WTC11 (cell line): ENCODE measurements at regions not wholly inside any gene's neighbourhood (a gene's known extent, or its start where the extent isn't known, plus 50 kb on each side); places are given as distances from the start of the nearest gene placed in this dataset.

ENCODE experiments used
- FOXP1 ChIP-seq: sonication (generic); formaldehyde crosslinking; IDR thresholded peaks from 2 replicates; pipeline ENCODE4 v1.8.0; 2022; ENCODE audit warnings: missing genetic modification reagents, mild to moderate bottlenecking, moderate library complexity, borderline replicate concordance
- JUN ChIP-seq: sonication (generic); formaldehyde crosslinking; IDR thresholded peaks from 2 replicates; pipeline ENCODE4 v1.8.0; 2023; ENCODE audit warnings: mild to moderate bottlenecking, missing genetic modification reagents
- NFYB ChIP-seq: sonication (generic); formaldehyde crosslinking; conservative IDR thresholded peaks from 2 replicates; pipeline ENCODE4 v1.8.0; 2022; ENCODE audit warnings: low read depth, missing genetic modification reagents
- TF ChIP-seq, protein P1 (sequence below): fragments of 200-600 bp; IDR thresholded peaks from 2 replicates; pipeline ENCODE4 v1.8.0; 2022; ENCODE audit warnings: antibody characterized with exemption

DNA sequence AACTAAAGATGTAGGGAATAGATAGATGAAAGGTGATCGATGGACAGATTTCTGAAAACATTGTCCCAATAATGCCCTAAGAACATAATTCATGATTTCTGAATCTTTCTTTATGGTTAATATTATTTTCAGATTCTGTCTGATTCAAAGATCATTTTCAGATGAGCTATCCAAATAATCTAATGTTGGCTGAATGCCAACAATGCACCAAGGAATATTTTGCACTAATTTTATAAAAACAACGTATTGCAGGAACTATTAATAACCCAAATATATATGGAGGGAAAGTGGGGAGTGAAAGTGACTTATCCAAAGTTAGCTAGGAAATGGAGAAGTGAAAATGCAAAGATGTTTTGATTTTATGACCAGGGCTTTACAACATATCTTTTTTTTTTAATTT is 1675.5 kb downstream of the STIM2 start:
- TF ChIP-seq, protein P1, sequence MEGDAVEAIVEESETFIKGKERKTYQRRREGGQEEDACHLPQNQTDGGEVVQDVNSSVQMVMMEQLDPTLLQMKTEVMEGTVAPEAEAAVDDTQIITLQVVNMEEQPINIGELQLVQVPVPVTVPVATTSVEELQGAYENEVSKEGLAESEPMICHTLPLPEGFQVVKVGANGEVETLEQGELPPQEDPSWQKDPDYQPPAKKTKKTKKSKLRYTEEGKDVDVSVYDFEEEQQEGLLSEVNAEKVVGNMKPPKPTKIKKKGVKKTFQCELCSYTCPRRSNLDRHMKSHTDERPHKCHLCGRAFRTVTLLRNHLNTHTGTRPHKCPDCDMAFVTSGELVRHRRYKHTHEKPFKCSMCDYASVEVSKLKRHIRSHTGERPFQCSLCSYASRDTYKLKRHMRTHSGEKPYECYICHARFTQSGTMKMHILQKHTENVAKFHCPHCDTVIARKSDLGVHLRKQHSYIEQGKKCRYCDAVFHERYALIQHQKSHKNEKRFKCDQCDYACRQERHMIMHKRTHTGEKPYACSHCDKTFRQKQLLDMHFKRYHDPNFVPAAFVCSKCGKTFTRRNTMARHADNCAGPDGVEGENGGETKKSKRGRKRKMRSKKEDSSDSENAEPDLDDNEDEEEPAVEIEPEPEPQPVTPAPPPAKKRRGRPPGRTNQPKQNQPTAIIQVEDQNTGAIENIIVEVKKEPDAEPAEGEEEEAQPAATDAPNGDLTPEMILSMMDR, result no peak
- TF ChIP-seq NFYB (CRISPR knock-in tag), result no peak
- no peak for TF ChIP-seq FOXP1 (CRISPR knock-in tag)
- no peak for TF ChIP-seq JUN (CRISPR knock-in tag)
